Trophoblast cell (in vitro differentiated cells and primary cell): ENCODE measurements at regions not wholly inside any gene's neighbourhood (a gene's known extent, or its start where the extent isn't known, plus 50 kb on each side); places are given as distances from the start of the nearest gene placed in this dataset.

Experiments
- DNase-seq, 2 donors: peaks; one replicate each; pipeline ENCODE4 v3.0.0-alpha.2; 2016
- H2AFZ ChIP-seq: 2 replicates; pipeline ENCODE4 v1.6.1; 2013; ENCODE audit warnings: low read length, moderate library complexity, mild to moderate bottlenecking; ENCODE audit not compliant: insufficient read depth, poor library complexity
- H2AK5ac ChIP-seq: 2 replicates; pipeline ENCODE4 v1.6.1; 2013; ENCODE audit warnings: mild to moderate bottlenecking, low read length
- H2BK120ac ChIP-seq: 2 replicates; pipeline ENCODE4 v1.6.1; 2013; ENCODE audit warnings: low read length, mild to moderate bottlenecking, moderate library complexity; ENCODE audit not compliant: insufficient read depth, poor library complexity
- H2BK12ac ChIP-seq: 2 replicates; pipeline ENCODE4 v1.6.1; 2013; ENCODE audit warnings: mild to moderate bottlenecking, low read length, moderate library complexity
- H2BK5ac ChIP-seq: 2 replicates; pipeline ENCODE4 v1.6.1; 2013; ENCODE audit warnings: low read length, low read depth, moderate library complexity, mild to moderate bottlenecking; ENCODE audit not compliant: poor library complexity
- H3K14ac ChIP-seq: 2 replicates; pipeline ENCODE4 v1.6.1; 2013; ENCODE audit warnings: mild to moderate bottlenecking, low read length
- H3K18ac ChIP-seq: 2 replicates; pipeline ENCODE4 v1.6.1; 2013; ENCODE audit warnings: mild to moderate bottlenecking, low read length
- H3K23ac ChIP-seq: 2 replicates; pipeline ENCODE4 v1.6.1; 2013; ENCODE audit warnings: low read length
- H3K27ac ChIP-seq: 2 replicates; pipeline ENCODE4 v1.5.1; 2013; ENCODE audit warnings: low read depth, mild to moderate bottlenecking, inconsistent platforms, low read length, moderate library complexity
- H3K27me3 ChIP-seq: 2 replicates; pipeline ENCODE4 v1.6.1; 2013; ENCODE audit warnings: inconsistent platforms, mild to moderate bottlenecking, low read length, moderate library complexity; ENCODE audit not compliant: insufficient read depth
- H3K36me3 ChIP-seq, 2 experiments: 1 replicate in 1 of 2; 2 replicates in 1 of 2; pipeline ENCODE4 v1.6.1; 2013; ENCODE audit warnings: low read length in 2 of 2, mild to moderate bottlenecking in 2 of 2, moderate library complexity in 1 of 2; ENCODE audit not compliant: insufficient read depth in 2 of 2, control insufficient read depth in 1 of 2
- H3K4ac ChIP-seq: 2 replicates; pipeline ENCODE4 v1.6.1; 2013; ENCODE audit warnings: low read depth, mild to moderate bottlenecking, low read length, moderate library complexity
- H3K4me1 ChIP-seq, 2 experiments: 1 replicate in 1 of 2; 2 replicates in 1 of 2; pipeline ENCODE4 v1.6.1; 2013; ENCODE audit warnings: low read length in 2 of 2, mild to moderate bottlenecking in 2 of 2, moderate library complexity in 1 of 2; ENCODE audit not compliant: insufficient read depth in 2 of 2, control insufficient read depth in 1 of 2
- H3K4me2 ChIP-seq: 2 replicates; pipeline ENCODE4 v1.6.1; 2013; ENCODE audit warnings: inconsistent platforms, mild to moderate bottlenecking, low read length, moderate library complexity
- H3K4me3 ChIP-seq: 2 replicates; pipeline ENCODE4 v1.5.1; 2013; ENCODE audit warnings: mild to moderate bottlenecking, low read depth, low read length, inconsistent platforms
- H3K79me1 ChIP-seq: one replicate; pipeline ENCODE4 v1.6.1; 2013; ENCODE audit warnings: low read length
- H3K79me2 ChIP-seq: 2 replicates; pipeline ENCODE4 v1.6.1; 2013; ENCODE audit warnings: low read length, mild to moderate bottlenecking; ENCODE audit not compliant: control insufficient read depth, insufficient read depth, poor library complexity
- H3K9ac ChIP-seq: 2 replicates; pipeline ENCODE4 v1.6.1; 2013; ENCODE audit warnings: mild to moderate bottlenecking, low read length
- H3K9me3 ChIP-seq: 2 replicates; pipeline ENCODE4 v1.6.1; 2013; ENCODE audit warnings: low read depth, mild to moderate bottlenecking, control low read depth, inconsistent platforms, low read length; ENCODE audit not compliant: insufficient read depth
- H4K12ac ChIP-seq: 2 replicates; pipeline ENCODE4 v1.6.1; 2013; ENCODE audit warnings: low read depth, mild to moderate bottlenecking, low read length, moderate library complexity
- H4K8ac ChIP-seq: 2 replicates; pipeline ENCODE4 v1.6.1; 2013; ENCODE audit warnings: low read depth, mild to moderate bottlenecking, low read length, moderate library complexity
- H4K91ac ChIP-seq: one replicate; pipeline ENCODE4 v1.6.1; 2013; ENCODE audit warnings: low read depth, mild to moderate bottlenecking, low read length, moderate library complexity
- WGBS: extraction: QIAGEN DNeasy Blood & Tissue Kit; methylation state at CpG from one replicate; pipeline ENCODE4 v1.1.7; 2013; ENCODE audit warnings: missing lambda C conversion rate; ENCODE audit not compliant: insufficient read length, insufficient coverage; ENCODE audit errors: extremely low coverage; 5-methylcytosine and 5-hydroxymethylcytosine counted together

DNA sequence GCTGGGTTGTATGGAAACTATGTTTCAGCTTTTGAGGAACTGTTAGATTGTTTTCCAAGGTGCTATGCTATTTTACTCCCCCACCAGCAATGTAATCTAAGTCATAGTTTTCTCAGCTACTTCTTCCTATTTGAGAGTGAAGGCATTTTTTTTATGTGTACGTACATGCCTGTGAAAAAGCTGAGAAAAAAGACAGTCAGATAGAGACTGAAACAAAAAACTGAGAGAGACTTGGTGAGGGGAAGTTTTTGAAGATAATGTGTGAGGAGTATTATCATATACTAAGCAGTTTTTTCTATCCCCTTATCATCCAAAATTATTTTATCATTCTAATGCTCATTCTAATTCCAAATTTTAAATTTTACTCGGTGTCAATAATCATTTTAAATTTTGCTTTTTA, 780.0 kb downstream of the BCKDHB start:
- Histone ChIP-seq H2AK5ac (no peak overlapping the region), H2BK120ac (no peak overlapping the region), H3K4me2 (no peak overlapping the region), H3K27ac (no peak overlapping the region), H3K36me3 (no peaks in the 10 kb centered on the region), H3K9me3 (no peaks in the 10 kb centered on the region), H3K27me3 (no peaks in the 10 kb centered on the region), H3K14ac (no peak overlapping the region), H3K9ac (no peak overlapping the region), H2AFZ (no peak overlapping the region), H3K18ac (no peak overlapping the region), H3K4ac (no peak overlapping the region), H2BK12ac (no peak overlapping the region), H3K4me3 (no peak overlapping the region), H2BK5ac (no peak overlapping the region), H3K79me1 (no peaks in the 10 kb centered on the region), H3K4me1 (no peaks in the 10 kb centered on the region), H4K12ac (no peak overlapping the region), H3K79me2 (no peaks in the 10 kb centered on the region), H4K8ac (no peak overlapping the region), H3K23ac (no peak overlapping the region), H4K91ac (no peak overlapping the region)
- DNase-seq, result no peak
- no CpG with 5 or more reads among the region's 2 CpGs for WGBS

DNA sequence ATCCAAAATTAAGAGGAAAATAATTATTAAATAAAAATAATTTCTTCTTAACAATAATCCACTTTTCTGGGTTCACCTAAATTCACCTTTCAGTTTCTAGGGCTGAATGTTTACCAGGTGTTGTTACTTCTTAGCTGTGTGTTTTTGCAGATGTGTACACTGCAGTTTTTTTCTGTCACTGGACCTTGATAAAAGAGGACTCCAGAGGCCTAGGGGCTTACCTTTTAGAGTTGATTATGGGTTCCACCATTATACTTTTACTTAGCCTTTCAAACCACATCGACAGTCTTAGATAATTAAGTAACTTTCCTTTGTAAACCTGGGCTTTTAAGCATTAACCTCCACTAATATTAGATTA, 766.5 kb downstream of the BCKDHB start:
- Histone ChIP-seq H3K4me2 (no peak overlapping the region), H3K79me2 (no peaks in the 10 kb centered on the region), H3K36me3 (no peaks in the 10 kb centered on the region), H2BK12ac (no peak overlapping the region), H3K9me3 (no peaks in the 10 kb centered on the region), H3K18ac (no peak overlapping the region), H4K12ac (no peak overlapping the region), H4K91ac (no peak overlapping the region), H3K27me3 (no peaks in the 10 kb centered on the region), H2BK120ac (no peak overlapping the region), H2AK5ac (no peak overlapping the region), H4K8ac (no peak overlapping the region), H3K9ac (no peak overlapping the region), H3K4me1 (no peaks in the 10 kb centered on the region), H2BK5ac (no peak overlapping the region), H3K4ac (no peak overlapping the region), H3K23ac (no peak overlapping the region), H2AFZ (no peak overlapping the region), H3K27ac (no peak overlapping the region), H3K4me3 (no peak overlapping the region), H3K79me1 (no peaks in the 10 kb centered on the region), H3K14ac (no peak overlapping the region)
- no peak for DNase-seq
- WGBS, result no CpG with 5 or more reads among the region's 1 CpG

DNA sequence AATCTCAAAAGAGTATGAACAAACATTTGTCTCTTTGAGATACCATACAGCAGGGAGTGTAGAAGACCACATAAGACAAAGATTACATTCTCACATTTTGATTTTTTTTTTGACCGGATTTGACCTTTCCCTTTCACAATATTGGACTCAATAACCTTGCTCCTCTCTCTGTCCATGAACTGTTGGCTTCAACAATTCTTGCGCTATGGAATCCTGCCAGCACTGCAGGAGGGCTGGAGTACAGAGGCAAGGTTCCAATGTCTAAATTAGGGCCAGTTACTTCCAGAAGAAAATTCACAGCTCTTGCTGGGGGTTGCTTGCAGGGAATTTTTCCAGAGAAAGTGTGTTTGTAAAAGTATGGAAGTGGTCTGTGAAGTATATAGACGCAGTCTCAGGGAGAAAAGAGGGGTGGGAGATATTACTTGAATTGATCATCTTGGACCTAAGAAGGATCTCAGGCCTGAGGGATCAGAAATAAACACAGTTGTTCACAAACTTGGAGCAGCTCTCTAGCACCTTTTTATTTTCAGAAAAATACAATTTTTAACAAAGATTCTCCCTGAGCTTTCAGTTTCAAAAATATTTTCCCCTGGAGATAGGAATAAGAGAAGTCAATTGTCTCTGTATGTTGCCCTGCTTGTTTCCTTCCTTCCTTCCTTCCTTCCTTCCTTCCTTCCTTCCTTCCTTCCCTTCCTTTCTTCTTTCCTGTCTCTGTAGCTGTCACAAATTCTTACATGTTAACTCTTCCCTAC, 765.9 kb downstream of the BCKDHB start:
- Histone ChIP-seq H2BK120ac (no peak overlapping the region), H3K14ac (no peak overlapping the region), H4K12ac (no peak overlapping the region), H3K9me3 (no peaks in the 10 kb centered on the region), H2AK5ac (no peak overlapping the region), H3K4me2 (no peak overlapping the region), H2BK12ac (no peak overlapping the region), H3K79me2 (no peaks in the 10 kb centered on the region), H4K91ac (no peak overlapping the region), H3K36me3 (no peaks in the 10 kb centered on the region), H3K79me1 (no peaks in the 10 kb centered on the region), H3K18ac (no peak overlapping the region), H3K27ac (no peak overlapping the region), H3K27me3 (no peaks in the 10 kb centered on the region), H3K23ac (no peak overlapping the region), H3K4me3 (no peak overlapping the region), H3K4me1 (no peaks in the 10 kb centered on the region), H2BK5ac (no peak overlapping the region), H2AFZ (no peak overlapping the region), H4K8ac (no peak overlapping the region), H3K9ac (no peak overlapping the region), H3K4ac (no peak overlapping the region)
- no peak for DNase-seq
- no CpG with 5 or more reads among the region's 3 CpGs for WGBS

DNA sequence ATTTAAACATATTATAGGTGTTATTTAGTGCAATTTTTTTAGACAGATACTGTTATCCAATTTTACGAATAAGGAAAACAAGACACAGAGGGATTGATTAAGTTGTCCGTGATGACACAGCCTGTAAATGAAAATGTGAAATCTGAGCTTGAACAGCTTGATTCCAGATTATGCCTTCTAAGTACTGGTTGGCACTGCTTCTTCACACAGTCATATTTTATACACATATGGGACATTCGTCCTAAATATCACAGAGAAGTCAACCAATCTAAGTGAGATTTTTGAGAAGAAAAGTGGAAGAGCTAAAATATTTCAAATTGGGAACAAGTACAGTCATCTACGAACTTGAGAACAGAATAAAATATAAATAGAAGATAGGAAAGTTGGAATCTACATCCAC, 756.3 kb downstream of the BCKDHB start:
- Histone ChIP-seq H3K4ac (no peak overlapping the region), H3K79me2 (no peaks in the 10 kb centered on the region), H3K14ac (no peak overlapping the region), H2BK5ac (no peak overlapping the region), H2BK12ac (no peak overlapping the region), H3K4me1 (no peaks in the 10 kb centered on the region), H3K27me3 (no peaks in the 10 kb centered on the region), H3K18ac (no peak overlapping the region), H3K9me3 (no peaks in the 10 kb centered on the region), H2AK5ac (no peak overlapping the region), H4K12ac (no peak overlapping the region), H4K8ac (no peak overlapping the region), H3K27ac (no peak overlapping the region), H3K4me2 (no peak overlapping the region), H3K23ac (no peak overlapping the region), H2AFZ (no peak overlapping the region), H3K79me1 (no peaks in the 10 kb centered on the region), H2BK120ac (no peak overlapping the region), H3K4me3 (no peak overlapping the region), H4K91ac (no peak overlapping the region), H3K36me3 (no peaks in the 10 kb centered on the region), H3K9ac (no peak overlapping the region)
- DNase-seq, result no peak
- whole genome bisulfite sequencing, result no CpG with 5 or more reads among the region's 4 CpGs
